PC-3 (cell line): ENCODE measurements at regions not wholly inside any gene's neighbourhood (a gene's known extent, or its start where the extent isn't known, plus 50 kb on each side); places are given as distances from the start of the nearest gene placed in this dataset.

ENCODE experiments used
- ATAC-seq: fragments of 200-7000 bp; cut with Tn5 transposase; 2 replicates; pipeline ENCODE4 v1.9.1; 2020; ENCODE audit warnings: mild to moderate bottlenecking, moderate library complexity
- BruUV-seq: library from RNA; stranded (reverse); fragments of 400-500 nt; replicated peaks from 2 replicates; lab custom pipeline; 2021; lab: Mats Ljungman, UMichigan
- CTCF ChIA-PET: fragments of 300-600 bp; sonication (Branson Sonifier 250); formaldehyde crosslinking; loops from one replicate; lab custom pipeline; 2022; ENCODE audit warnings: antibody characterized with exemption; lab: Charles Lee
- POLR2A ChIA-PET: fragments of 300-600 bp; sonication (Branson Sonifier 250); formaldehyde crosslinking; loops from one replicate; lab custom pipeline; 2022; ENCODE audit warnings: antibody characterized with exemption; ENCODE audit not compliant: unreplicated experiment; lab: Charles Lee
- DNase-seq: peaks from one replicate; pipeline ENCODE4 v3.0.0-alpha.2; 2015
- H2AFZ ChIP-seq: fragments of 300-600 bp; sonication (generic); 2 replicates; pipeline ENCODE4 v1.6.0; 2016; ENCODE audit warnings: antibody characterized with exemption, low read length
- H3F3A ChIP-seq: fragments of 300-600 bp; sonication (generic); one replicate; pipeline ENCODE4 v1.6.0; 2017; ENCODE audit warnings: antibody characterized with exemption, low read length, control low read depth, mild to moderate bottlenecking; ENCODE audit not compliant: unreplicated experiment
- H3K27ac ChIP-seq: fragments of 300-600 bp; sonication (generic); 2 replicates; pipeline ENCODE4 v1.5.1; 2016; ENCODE audit warnings: mild to moderate bottlenecking, low read length
- H3K27me3 ChIP-seq: fragments of 300-600 bp; sonication (generic); 2 replicates; pipeline ENCODE4 v1.6.1; 2016; ENCODE audit warnings: low read length, mixed read lengths
- H3K36me3 ChIP-seq: fragments of 300-600 bp; sonication (generic); 2 replicates; pipeline ENCODE4 v1.6.1; 2016; ENCODE audit warnings: low read depth, mixed run types, low read length, mixed read lengths
- H3K4me1 ChIP-seq: fragments of 300-600 bp; sonication (generic); 2 replicates; pipeline ENCODE4 v1.5.1; 2016; ENCODE audit warnings: low read length; ENCODE audit not compliant: insufficient read depth
- H3K4me2 ChIP-seq: fragments of 300-600 bp; sonication (generic); 2 replicates; pipeline ENCODE4 v1.6.0; 2016; ENCODE audit warnings: low read length
- H3K4me3 ChIP-seq: fragments of 300-600 bp; sonication (generic); 2 replicates; pipeline ENCODE4 v1.5.1; 2016; ENCODE audit warnings: mild to moderate bottlenecking, low read length, mixed read lengths
- H3K79me2 ChIP-seq: fragments of 300-600 bp; sonication (generic); 2 replicates; pipeline ENCODE4 v1.6.1; 2017; ENCODE audit warnings: low read length, mixed read lengths
- H3K9ac ChIP-seq: fragments of 300-600 bp; sonication (generic); 2 replicates; pipeline ENCODE4 v1.6.0; 2016; ENCODE audit warnings: mild to moderate bottlenecking, low read length
- H3K9me2 ChIP-seq: fragments of 300-600 bp; sonication (generic); replicated peaks from 2 replicates; pipeline ENCODE4 v1.6.1; 2016; ENCODE audit warnings: mixed run types, low read length, mixed read lengths
- H3K9me3 ChIP-seq: fragments of 300-600 bp; sonication (generic); 2 replicates; pipeline ENCODE4 v1.6.1; 2016; ENCODE audit warnings: low read length, mixed read lengths
- H4K20me1 ChIP-seq: fragments of 300-600 bp; sonication (generic); 2 replicates; pipeline ENCODE4 v1.6.1; 2016; ENCODE audit warnings: low read length, mixed read lengths
- CTCF ChIP-seq: fragments of 300-600 bp; sonication (generic); conservative IDR thresholded peaks from 2 replicates; pipeline ENCODE4 v1.5.1; 2017; ENCODE audit warnings: antibody characterized with exemption, low read depth, mild to moderate bottlenecking, low read length
- EZH2 ChIP-seq: fragments of 300-600 bp; sonication (generic); IDR thresholded peaks from one replicate; pipeline ENCODE4 v1.6.1; 2017; ENCODE audit warnings: antibody characterized with exemption, mild to moderate bottlenecking, low read length; ENCODE audit not compliant: unreplicated experiment
- EZH2phosphoT487 ChIP-seq: fragments of 300-600 bp; sonication (generic); IDR thresholded peaks from 2 replicates; pipeline ENCODE4 v1.6.1; 2018; ENCODE audit warnings: mild to moderate bottlenecking, antibody characterized with exemption, low read length, borderline replicate concordance
- intact Hi-C: fragments of 100-400 bp; cut with micrococcal nuclease; formaldehyde crosslinking; loops from 2 replicates; pipeline ENCODE4 v1.9.0; 2023

DNA sequence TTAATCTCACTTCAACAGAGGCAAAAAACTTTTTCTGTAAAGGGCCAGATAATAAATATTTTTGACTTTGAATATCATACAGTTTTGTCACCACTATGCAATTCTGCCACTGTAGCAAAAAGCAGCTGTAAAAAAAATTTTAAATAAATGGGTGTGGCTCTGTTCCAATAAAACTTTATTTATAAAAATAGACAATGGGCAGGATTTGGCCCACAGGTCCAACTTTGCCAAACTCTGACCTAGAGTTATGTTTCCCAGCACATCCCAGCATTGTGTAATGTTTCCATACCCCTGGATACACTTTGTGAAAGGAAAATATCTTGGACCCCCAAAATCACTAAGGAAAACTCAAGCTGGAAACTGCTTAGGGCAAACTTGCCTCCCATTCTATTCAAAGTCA is 94.9 kb upstream of the USP38 start:
- H3K9me3 ChIP-seq, result no peaks in the 10 kb centered on the region
- no TSS peak for BruUV-seq
- peaks cover 34% of the 10 kb centered on the region for H3K27me3 ChIP-seq
- no peaks in the 10 kb centered on the region for H3K9me2 ChIP-seq
- no peaks in the 10 kb centered on the region for H3F3A ChIP-seq
- DNase-seq (no peak), ATAC-seq (no peak)
- ChIA-PET CTCF (interaction anchor here (0.6 kb wide), 1 partner anchor 1114 kb away, joined by 3 read pairs; no protein-coding TSS in a partner anchor), POLR2A (no interaction called here)
- H3K79me2 ChIP-seq, result no peaks in the 10 kb centered on the region
- H3K27ac ChIP-seq, result no peak overlapping the region
- no peaks in the 10 kb centered on the region for H3K36me3 ChIP-seq
- H2AFZ ChIP-seq, result no peak overlapping the region
- H3K4me1 ChIP-seq, result no peaks in the 10 kb centered on the region
- H3K4me3 ChIP-seq, result no peak overlapping the region
- no peak for TF ChIP-seq EZH2
- no peak for TF ChIP-seq CTCF
- TF ChIP-seq EZH2phosphoT487, result no peak
- no peaks in the 10 kb centered on the region for H4K20me1 ChIP-seq
- no peak overlapping the region for H3K9ac ChIP-seq
- intact Hi-C loops, result loop anchor here (10.0 kb wide), 4 partner anchors 245 to 1935 kb away; partner anchors contain the start of gene INPP4B
- no peak overlapping the region for H3K4me2 ChIP-seq

DNA sequence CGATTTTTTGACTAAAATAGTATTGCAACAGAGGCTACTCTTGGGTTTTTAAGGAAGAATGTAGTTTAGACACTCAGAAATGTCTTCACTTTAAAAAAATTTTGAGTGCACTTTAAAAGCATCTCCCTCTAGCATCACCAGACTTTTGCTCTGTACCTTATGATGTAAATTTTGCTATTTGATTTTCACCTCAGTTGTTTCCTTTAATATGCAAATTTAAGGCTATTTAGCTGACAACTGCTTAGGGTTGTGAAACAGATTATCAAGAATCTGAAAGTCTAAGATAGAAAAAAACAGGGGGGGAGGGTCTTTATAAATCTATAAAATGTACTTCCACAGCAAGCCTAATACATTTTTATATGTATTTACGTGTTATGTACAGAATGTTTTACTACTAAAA is 92.9 kb upstream of the USP38 start:
- Histone ChIP-seq H4K20me1 (no peaks in the 10 kb centered on the region), H3K9me2 (no peaks in the 10 kb centered on the region), H3K79me2 (no peaks in the 10 kb centered on the region), H3F3A (no peaks in the 10 kb centered on the region), H3K9me3 (no peaks in the 10 kb centered on the region), H2AFZ (no peak overlapping the region), H3K4me3 (no peak overlapping the region), H3K4me1 (no peaks in the 10 kb centered on the region), H3K4me2 (no peak overlapping the region), H3K27ac (no peak overlapping the region), H3K36me3 (no peaks in the 10 kb centered on the region), H3K9ac (no peak overlapping the region), H3K27me3 (peaks cover 39% of the 10 kb centered on the region)
- no peak for ATAC-seq
- ChIA-PET CTCF (interaction anchor here (0.7 kb wide), 1 partner anchor 244 kb away, joined by 3 read pairs; no protein-coding TSS in a partner anchor), POLR2A (no interaction called here)
- DNase-seq, result no peak
- intact Hi-C loops, result no loop called here
- no TSS peak for BruUV-seq
- TF ChIP-seq EZH2 (no peak), CTCF (no peak), EZH2phosphoT487 (no peak)

DNA sequence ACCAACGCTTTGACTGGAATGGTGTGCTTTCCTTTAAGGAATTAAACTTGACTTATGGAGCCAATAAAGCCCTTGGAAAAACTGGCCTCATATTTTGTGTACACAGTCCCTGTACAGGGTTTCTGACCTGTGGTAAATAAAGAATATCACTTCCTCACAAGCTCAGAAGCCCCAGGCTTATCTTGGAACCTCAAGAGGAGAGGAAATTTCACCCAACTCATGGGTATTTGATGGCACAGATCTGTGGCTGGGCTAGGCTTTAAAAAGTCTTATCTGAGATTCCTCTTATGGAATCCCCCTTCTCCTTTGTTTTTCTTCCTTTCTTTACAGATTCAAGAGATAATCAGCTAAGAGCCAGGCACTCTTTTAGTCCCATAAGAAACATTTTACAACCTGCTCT is 89.3 kb upstream of the USP38 start:
- no peak overlapping the region for H3K4me3 ChIP-seq
- H3K27ac ChIP-seq, result no peak overlapping the region
- no peak for DNase-seq
- H2AFZ ChIP-seq, result no peak overlapping the region
- H3K9ac ChIP-seq, result no peak overlapping the region
- H3K36me3 ChIP-seq, result no peaks in the 10 kb centered on the region
- intact Hi-C loops, result no loop called here
- H3K79me2 ChIP-seq, result no peaks in the 10 kb centered on the region
- TF ChIP-seq CTCF (no peak), EZH2phosphoT487 (no peak), EZH2 (no peak)
- ChIA-PET POLR2A (no interaction called here), CTCF (no interaction called here)
- no TSS peak for BruUV-seq
- peaks cover 57% of the 10 kb centered on the region for H3K27me3 ChIP-seq
- no peaks in the 10 kb centered on the region for H3F3A ChIP-seq
- ATAC-seq, result no peak
- no peaks in the 10 kb centered on the region for H3K4me1 ChIP-seq
- no peaks in the 10 kb centered on the region for H3K9me3 ChIP-seq
- no peak overlapping the region for H3K4me2 ChIP-seq
- no peaks in the 10 kb centered on the region for H4K20me1 ChIP-seq
- H3K9me2 ChIP-seq, result no peaks in the 10 kb centered on the region
